Caki2 (cell line): ENCODE measurements at regions not wholly inside any gene's neighbourhood (a gene's known extent, or its start where the extent isn't known, plus 50 kb on each side); places are given as distances from the start of the nearest gene placed in this dataset.
"Not testable (repeated sequence)": the region's sequence is repeated elsewhere in the genome, so short reads cannot be mapped to it uniquely, and the experiment has no call there.

ENCODE experiments used
- DNase-seq: peaks from one replicate; pipeline ENCODE4 v3.0.0-alpha.2; 2015; ENCODE audit warnings: low read depth
- in situ Hi-C: cut with HindIII; loops from 2 replicates; pipeline ENCODE4 v1.10.0; 2016; ENCODE audit warnings: low sequenced_read_pairs, low pct_unique_long_range_greater_than_20kb, mixed read lengths

DNA sequence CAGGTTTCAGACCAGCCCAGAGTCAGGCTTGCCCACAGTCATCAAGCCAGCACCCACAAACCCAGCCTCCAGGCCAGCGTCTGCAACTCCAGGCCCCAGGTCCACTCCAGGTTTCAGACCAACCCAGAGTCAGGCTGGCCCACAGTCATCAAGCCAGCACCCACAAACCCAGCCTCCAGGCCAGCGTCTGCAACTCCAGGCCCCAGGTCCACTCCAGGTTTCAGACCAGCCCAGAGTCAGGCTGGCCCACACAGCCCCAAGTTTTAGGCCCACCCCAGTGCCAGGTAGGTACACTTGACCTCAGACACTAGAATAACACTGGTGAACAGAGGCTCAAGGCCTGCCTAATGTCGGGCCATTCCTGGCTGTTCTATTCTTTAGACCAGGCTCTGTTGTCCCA lies 1877.0 kb downstream of the PCDH9 start:
- DNase-seq, in situ Hi-C loops: not testable (repeated sequence)

DNA sequence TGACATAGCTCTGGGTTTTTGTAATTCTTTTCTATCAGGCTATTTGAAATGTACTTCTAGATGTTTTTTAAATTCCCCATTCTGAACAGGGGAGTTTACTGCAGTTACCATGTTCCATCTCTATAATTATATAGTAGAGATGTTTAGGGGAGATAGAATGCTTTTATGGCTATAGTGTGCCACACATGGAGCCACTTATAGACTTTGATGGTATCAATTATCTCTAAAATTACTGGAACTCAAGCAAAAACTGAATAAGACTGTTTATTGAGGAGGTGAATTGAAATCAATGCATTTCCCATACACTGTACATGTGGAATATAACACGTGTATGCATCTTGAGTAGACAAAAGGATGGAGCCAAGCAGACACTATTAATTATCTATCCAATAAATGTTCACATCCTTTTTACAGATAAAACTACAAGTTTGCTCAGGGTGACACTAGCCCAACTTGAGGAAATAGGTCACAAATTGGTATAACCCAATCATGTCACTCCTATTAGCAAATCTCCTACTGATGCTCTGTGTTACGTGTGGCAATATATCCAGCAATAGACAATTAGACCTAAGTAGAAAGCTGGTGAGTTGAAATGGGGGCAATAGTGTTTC lies 1882.6 kb downstream of the PCDH9 start:
- no peak for DNase-seq
- in situ Hi-C loops, result no loop called here

DNA sequence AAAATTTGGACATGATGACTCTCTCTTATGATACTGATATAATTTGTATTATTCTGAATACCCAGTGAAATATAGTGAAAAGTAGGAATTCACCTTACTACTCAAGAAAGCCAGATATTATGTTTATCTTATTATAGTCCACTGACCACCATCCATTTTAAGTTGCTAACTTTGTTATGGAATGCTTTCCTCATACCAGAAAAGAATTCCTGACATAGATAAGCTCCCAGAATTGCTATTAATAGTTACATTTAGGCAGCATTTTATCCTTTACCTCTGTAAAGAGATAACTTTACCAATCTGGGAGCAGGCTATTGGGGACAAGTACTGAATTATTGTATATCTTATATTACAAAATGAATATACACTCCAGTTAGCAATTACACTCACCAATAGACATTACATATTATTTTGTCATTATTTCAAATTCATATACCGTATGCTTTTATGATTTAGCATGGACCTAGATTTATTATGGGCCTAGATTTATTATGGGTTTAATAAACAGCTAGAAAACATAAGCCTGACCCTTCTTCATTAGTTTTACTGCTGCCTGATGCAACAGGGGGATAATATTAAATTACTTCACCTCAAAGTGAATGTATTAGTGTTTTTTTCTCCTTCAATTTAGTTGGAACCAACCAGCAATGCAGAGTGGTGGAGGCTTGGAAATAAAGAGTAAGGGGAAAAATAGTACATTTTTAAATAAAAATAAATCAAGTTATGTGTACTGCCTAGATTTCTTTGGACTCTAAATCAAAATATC lies 1886.1 kb downstream of the PCDH9 start:
- no peak for DNase-seq
- in situ Hi-C loops, result no loop called here

DNA sequence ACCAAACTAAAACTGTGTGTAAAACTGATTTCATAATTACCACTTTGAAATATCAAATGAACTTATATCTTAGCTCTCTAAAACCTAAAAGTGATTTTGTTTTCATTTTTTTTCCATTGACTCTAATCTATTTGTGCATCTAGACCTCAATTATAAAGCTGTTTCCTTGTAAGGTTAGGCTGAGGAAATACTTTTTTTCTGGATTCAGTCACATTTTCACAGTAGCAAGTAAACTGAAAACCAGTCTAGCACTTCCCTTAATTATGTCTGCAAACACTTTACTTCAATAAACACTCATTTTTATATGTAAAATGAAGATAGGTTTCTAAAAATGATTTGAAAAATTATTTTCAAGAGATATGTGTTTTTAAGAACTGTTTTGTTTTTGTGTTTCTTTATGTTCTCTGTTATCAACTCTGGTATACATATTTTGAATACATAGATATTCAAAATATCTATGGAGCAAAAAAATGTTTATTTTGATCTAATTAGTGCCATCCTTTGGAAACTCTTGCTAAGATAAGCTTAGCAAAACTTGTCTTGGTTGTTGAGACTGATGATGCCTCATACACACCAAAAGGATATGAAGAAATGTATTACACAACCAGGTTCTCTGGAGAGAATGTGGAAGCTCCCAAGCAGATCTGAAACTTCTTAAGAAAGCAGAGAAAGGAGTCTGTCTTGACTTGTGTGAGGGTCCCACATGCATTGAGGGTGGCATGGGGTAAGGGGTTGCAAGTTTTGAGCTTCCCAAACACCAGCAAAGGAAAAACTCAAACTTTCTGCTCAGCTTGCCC lies 1887.4 kb downstream of the PCDH9 start:
- no peak for DNase-seq
- in situ Hi-C loops, result no loop called here

DNA sequence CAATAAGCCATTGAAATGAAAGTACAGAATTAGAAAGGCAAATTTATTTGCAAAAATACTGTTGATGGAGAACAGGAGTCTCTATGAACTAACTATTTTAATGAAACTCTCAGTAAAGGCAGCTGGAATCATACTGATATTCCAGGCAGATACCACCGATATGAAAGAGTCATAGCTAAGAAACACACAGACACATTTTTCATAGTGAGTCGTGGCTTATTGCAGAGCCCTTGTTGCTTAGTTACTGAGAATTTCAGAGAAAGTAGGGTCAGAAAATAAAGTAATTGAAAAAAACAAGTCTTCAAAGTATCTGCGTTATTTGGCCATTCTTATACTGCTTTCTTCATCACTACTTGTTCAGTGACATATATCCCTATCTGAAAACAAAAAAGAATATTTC lies 1890.9 kb downstream of the PCDH9 start:
- in situ Hi-C loops, result no loop called here
- no peak for DNase-seq

DNA sequence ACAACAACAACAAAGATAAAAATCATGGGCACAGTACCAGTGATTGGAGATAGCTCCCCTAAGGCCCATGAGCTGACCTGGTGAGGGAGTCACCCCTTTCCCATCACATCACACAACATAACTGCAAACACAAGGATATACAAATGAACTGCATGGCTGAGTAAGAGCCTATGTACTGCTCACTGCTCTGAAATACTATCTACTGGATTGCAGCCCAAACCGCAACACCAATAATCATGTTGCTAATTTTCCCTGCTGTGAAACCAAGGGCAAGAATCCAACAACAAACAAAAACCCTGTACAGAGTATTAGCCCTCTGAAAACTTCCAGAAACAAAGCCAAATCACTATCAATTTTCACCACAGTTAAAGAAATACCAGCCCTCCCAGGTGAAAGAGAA lies 1893.2 kb downstream of the PCDH9 start:
- DNase-seq, result no peak
- in situ Hi-C loops, result no loop called here

DNA sequence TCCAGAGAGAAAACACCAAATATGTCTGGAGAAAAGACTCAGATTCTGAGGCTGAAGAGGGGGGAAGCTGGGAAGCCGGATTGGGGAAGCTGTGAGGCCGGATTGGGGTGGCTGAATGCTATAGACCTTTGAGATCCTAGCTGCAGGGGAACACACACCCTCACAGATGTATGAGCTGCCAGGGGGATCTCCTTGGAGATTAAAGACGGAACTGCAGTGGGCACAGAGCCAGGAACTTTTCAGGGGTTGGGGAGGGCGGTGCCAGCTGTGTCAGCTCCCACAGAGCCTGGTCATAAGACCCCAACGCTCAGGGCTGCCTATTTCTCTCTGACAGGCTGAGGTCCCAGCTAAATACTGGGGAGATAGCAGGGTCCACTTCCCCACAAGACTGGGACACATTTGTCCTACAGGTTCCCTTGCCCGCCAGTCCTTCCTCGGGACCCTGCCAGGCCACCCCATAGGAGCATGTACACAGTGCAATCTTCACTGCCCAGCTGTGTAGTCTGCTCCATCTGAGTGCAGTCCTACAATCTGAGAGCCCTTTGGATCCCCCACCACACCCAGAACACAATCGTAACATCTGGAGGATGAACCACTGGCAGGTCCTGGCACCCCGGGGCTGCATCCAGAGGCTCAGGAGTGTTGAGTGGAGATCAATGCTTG lies 1893.9 kb downstream of the PCDH9 start:
- in situ Hi-C loops, result no loop called here
- DNase-seq, result no peak

DNA sequence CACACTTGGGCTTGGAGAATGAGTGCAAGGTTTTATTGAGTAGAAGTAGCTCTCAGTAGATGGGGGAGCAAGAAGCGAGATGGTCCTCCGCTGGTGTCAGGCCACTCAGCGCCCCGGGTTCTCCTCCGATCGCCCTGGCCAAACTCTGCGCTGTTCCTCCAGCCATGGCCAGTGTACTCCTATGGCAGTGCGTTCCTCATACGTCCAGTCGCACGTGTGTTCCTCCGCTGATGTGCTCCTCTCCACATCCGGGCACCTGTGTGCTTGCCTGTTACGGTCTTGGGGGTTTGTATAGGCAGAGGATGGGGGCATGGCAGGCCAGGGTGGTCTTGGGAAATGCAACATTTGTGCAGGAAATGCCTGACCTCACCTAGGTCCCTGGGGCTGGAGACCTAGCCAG lies 1899.4 kb downstream of the PCDH9 start:
- in situ Hi-C loops, result no loop called here

DNA sequence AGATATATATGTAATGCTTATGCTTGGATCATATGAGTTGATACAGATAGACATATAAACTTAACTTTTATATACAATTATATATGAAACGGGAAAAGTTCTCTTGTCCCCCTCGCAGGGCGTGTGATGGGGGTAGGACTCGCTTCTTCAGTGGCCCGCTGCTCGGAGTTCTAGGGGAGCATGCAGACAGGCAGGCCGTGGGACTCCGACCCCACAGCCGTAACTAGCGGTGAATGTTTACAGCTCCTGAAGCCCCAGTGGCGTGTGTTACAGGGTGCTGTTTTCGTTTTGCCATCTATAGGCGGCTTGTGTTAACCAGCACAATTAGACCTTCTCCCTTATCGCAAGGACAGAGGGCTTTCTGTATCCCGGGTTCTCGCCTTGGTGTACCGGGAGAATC lies 1899.8 kb downstream of the PCDH9 start:
- in situ Hi-C loops, result no loop called here
- DNase-seq, result no peak

More for the DNA sequence above, 1899.4 kb downstream of the PCDH9 start:
- no peak for DNase-seq

DNA sequence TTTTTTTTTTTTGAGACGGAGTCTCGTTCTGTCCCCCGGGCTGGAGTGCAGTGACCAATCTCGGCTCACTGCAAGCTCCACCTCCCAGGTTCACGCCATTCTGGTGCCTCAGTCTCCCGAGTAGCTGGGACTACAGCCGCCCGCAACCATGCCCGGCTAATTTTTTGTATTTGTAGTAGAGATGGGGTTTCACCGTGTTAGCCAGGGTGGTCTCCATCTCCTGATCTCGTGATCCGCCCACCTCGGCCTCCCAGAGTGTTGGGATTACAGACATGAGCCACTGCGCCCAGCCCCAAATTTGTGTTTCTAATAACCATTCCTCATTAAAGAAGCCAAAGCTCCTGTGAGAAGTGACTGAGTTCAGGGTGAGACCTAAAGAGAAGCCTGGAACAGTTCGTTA lies 1906.9 kb downstream of the PCDH9 start:
- in situ Hi-C loops, DNase-seq: not testable (repeated sequence)

DNA sequence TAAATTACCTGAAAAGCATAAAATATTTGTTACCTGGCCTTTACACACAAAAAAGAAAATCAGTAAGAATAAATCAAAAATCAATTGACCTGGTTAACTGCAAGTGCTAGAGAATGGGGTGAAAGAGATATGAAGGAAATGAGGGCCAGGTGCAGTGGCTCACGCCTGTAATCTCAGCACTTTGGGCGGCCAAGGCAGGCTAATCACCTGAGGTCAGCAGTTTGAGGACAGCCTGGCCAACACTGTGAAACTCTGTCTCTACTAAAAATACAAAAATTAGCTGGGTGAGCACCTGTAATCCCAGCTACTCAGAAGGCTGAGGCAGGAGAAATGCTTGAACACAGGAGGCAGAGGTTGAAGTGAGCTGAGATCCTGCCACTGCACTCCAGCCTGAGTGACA lies 1908.7 kb downstream of the PCDH9 start:
- in situ Hi-C loops, result not testable (repeated sequence)

DNA sequence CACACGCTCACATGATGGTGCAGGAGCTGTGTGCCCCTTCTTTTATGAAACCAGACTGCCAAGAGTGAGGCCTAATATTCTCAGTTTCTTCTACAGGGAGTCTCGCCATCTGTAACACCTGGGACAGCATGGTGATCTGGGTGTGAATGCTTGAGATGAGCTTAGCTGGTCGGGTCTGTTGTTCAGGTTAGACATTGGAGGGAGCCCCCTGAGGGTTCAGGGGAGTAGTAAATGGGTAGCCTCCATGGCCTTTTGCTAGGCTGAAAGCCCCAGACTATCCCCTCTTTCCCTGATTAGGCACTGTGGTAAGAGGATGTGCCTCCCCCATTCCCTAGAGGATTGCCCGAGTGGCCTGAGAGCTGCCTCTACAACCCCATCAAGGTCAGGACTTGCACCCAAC lies 1916.1 kb downstream of the PCDH9 start:
- in situ Hi-C loops, result no loop called here
- DNase-seq, result no peak

More for the DNA sequence above, 1908.7 kb downstream of the PCDH9 start:
- not testable (repeated sequence) for DNase-seq

DNA sequence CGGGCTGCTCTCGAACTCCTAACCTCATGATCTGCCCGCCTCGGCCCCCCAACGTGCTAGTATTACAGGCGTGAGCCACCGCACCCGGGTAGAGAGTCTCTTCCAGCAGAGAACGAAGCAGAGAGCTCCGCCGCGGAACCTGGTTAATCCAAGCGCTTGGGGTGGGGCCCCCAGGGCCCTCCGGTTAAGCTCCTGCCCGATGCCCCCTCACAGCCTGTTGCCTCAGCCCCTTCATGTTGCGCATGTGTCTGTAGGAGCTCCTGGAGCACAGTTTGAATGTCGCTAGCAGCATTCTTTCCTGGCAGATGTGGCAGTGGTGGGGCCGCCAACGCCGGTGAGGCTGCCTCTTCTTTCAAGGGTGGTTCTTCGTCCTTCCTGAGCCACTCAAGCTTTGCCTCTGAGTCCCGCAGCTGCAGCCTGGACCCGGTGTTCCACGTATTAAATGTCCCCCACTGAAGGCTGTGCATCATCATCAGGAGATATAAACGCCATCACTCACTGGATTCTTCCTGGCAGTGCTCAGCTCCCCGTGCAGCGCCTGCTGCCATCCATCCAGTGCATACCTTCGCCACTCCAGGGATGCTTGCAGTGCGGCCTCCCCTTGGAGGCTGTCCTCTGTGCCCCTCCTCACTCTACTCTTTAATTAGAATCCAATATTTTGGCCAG lies 1919.3 kb downstream of the PCDH9 start:
- no peak for DNase-seq
- in situ Hi-C loops, result no loop called here

DNA sequence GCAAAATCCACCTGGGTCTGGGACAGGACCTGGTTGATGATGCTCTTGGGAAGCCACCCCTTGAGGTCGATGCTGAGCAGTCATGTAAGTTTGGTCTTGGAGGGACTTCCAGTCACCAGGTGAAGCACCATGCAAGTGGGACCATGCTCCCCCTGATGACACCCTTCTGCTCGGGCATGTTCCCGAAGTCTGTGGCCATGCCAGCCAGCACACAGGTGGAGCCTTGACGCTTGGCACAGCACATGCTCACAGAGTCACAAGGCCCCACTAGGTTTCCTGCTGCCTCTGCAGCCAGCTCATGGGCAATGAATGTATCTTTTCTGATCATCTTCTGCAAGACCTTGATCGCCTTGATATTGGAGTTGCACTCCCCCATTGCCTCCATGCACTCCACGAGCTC lies 1920.2 kb downstream of the PCDH9 start:
- DNase-seq, result no peak
- in situ Hi-C loops, result no loop called here

DNA sequence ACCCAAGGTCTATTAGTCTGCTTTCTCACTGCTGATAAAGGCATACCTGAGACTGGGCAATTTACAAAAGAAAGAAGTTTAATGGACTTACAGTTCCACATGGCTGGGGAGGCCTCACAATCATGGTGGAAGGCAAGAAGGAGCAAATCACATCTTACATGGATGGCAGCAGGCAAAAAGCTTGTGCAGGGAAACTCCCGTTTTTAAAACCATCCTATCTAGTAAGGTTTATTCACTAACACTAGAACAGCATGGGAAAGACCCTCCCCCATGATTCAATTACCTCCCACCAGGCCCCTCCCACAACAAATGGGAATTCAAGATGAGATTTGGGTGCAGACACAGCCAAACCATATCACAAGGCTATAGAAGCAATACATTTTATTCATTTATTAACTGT lies 1921.4 kb downstream of the PCDH9 start:
- in situ Hi-C loops, DNase-seq: not testable (repeated sequence)

DNA sequence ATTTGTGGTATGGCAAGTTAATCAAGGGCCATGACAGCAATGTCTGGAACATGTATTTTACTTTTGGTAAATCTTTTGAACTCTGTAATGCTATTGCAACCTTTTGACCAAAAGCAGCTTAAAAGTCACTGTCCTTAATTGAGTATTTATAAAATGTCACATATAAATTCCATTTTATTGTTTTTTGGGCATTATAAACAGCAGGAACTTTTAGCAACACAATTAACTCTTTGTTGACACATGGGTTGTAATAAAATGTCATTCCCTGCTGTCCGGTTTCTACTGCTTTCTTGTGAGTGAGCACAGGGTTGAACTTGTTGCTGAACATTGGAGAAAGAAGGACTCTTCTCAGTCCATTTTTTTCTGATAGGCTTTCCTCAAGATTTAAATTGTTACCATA lies 1923.1 kb downstream of the PCDH9 start:
- no peak for DNase-seq
- in situ Hi-C loops, result no loop called here

DNA sequence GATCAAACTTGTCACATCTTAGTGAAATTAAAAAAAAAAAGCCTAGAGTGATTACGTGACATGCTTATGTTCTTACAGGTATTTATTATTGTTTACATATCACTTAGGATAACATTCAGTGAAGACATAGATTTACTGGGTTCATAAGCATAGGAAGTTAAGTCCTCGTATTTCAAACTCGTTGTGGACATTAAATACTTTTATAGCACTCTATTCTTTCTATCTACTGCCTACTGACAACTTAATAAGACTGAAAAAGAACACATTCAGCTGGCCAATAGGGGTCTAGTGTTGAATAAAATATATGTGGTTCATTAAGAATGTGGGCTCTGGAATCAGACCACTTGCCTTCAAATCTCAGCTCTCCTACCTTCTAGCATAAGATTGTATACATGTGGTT lies 1927.4 kb downstream of the PCDH9 start:
- in situ Hi-C loops, result no loop called here
- DNase-seq, result no peak

DNA sequence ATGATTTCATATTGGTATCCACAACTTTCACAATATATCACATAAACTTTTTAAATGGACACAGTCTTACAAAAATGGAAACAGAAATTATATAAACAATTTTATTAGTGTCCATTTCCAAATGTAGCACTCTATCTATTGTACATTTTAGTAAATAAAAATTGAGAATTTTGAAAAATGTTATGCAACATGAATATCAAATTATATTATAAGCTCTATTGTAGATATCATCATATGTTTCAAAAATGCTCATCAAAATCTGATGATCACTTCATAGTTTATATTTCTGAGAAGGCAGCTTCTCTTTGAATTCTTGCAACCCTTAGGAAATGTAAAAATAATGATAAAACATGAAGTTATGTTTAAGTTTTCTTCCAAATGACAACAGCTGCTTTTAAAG lies 1928.6 kb downstream of the PCDH9 start:
- no peak for DNase-seq
- in situ Hi-C loops, result no loop called here
